HAP-1 (cell line): ENCODE measurements at regions not wholly inside any gene's neighbourhood (a gene's known extent, or its start where the extent isn't known, plus 50 kb on each side); places are given as distances from the start of the nearest gene placed in this dataset.

Experiments used
- DNase-seq, 2 experiments: peaks; one replicate each; pipeline ENCODE4 v3.0.0-alpha.2; 2016 to 2020; ENCODE audit warnings: low spot score in 2 of 2
- H3K27me3 ChIP-seq: fragments of 250-450 bp; sonication (Bioruptor Pico); 2 replicates; pipeline ENCODE4 v1.5.1; 2020; ENCODE audit warnings: low read depth, mild to moderate bottlenecking, moderate library complexity
- H3K36me3 ChIP-seq: fragments of 250-450 bp; sonication (Bioruptor Pico); replicated peaks from 2 replicates; pipeline ENCODE4 v1.5.1; 2020; ENCODE audit warnings: mild to moderate bottlenecking
- H3K4me1 ChIP-seq: fragments of 250-450 bp; sonication (Bioruptor Pico); 2 replicates; pipeline ENCODE4 v1.5.1; 2020; ENCODE audit warnings: mild to moderate bottlenecking
- H3K4me3 ChIP-seq: fragments of 250-450 bp; sonication (Bioruptor Pico); 2 replicates; pipeline ENCODE4 v1.5.1; 2020; ENCODE audit warnings: mild to moderate bottlenecking, moderate library complexity
- H3K9me3 ChIP-seq: fragments of 250-450 bp; sonication (Bioruptor Pico); 2 replicates; pipeline ENCODE4 v1.5.1; 2020; ENCODE audit warnings: mild to moderate bottlenecking, moderate library complexity
- in situ Hi-C: fragments of 300-500 bp; cut with MboI; formaldehyde crosslinking; loops from 3 replicates; pipeline ENCODE4 v1.14.3; 2020; ENCODE audit warnings: low sequenced_read_pairs, inconsistent platforms, mixed read lengths

DNA sequence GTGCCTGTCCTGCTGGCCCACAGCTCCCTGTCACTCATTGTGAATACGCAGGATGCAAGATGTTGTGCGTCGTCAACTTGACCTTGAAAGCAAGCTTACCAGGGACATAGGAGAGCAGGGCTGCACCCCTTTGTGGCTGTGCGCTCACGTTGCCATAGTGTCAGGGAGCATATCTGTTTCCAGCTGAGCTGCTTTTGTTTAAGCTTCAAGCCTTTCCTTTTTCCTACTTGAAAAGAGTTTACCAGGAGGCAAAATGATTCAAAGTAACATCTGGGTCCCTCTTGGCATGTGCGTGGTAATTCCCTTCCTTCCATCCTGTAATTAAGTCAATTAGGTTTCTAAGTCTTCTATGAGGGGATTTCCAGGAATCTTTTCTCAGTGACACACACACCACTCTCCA lies 537.1 kb downstream of the AJAP1 start:
- no peaks in the 10 kb centered on the region for H3K4me1 ChIP-seq
- H3K4me3 ChIP-seq: no peak overlapping the region
- H3K27me3 ChIP-seq: no peaks in the 10 kb centered on the region
- H3K36me3 ChIP-seq: no peaks in the 10 kb centered on the region
- no peaks in the 10 kb centered on the region for H3K9me3 ChIP-seq
- DNase-seq: no peak
- in situ Hi-C loops: no loop called here

DNA sequence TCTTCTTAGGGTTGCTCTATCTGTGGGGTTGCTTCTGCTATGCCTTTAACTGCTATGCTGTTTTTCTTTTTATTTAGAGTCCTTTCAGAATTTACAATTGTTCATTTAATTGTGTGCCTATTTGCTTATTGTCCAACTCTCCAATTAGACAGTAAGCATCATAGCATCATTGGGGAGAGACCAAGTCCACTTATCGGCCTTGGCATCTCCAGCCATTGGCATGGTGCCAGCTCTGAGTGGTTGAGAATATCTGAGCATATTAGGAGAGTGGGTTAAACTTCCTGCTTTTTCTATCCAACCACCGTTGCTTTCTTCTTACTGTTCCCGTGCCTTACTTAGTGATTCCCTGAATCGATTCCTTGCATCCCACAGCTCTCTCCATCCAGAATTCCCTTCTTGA lies 535.0 kb downstream of the AJAP1 start:
- in situ Hi-C loops: no loop called here
- no peaks in the 10 kb centered on the region for H3K36me3 ChIP-seq
- no peak for DNase-seq
- no peak overlapping the region for H3K4me3 ChIP-seq
- no peaks in the 10 kb centered on the region for H3K9me3 ChIP-seq
- H3K4me1 ChIP-seq: no peaks in the 10 kb centered on the region
- H3K27me3 ChIP-seq: no peaks in the 10 kb centered on the region

DNA sequence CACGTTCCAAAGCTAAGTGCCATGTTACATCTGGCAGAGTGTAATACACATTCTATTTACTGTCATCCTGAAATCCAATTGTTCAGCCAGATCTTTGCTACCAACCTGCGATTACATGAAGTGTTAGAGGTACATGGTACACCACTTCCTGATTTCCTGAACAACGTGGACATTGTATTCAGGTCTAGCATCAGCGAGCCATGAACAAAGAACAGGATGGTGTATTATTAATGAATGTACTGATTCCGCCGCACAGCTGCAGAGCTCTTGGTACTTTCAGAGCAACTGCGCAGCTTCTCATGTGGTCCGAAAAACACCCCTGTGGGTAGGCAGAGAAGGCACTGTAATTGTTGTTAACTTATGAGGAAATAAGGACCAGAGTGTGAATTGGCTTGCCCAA lies 511.4 kb downstream of the AJAP1 start:
- no peaks in the 10 kb centered on the region for H3K27me3 ChIP-seq
- DNase-seq: no peak
- in situ Hi-C loops: no loop called here

DNA sequence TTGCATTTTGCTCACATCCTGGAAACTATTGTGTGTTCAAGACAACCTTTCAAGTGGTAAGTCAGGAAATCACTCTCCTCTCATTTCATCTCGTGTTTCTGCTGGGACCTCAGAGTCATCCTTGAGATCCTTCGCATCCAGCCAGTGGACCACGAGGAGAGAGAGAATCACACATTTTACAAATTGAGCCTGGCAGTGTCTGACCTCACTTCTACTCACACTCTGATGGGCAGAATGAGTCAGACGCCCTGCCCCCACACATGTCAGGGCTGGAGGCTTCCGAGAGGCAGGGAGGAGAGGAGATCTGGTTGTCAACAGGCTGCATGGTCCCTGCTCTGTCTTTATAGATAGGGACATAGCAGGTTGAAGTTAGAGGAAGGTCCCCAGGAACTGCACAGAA lies 509.7 kb downstream of the AJAP1 start:
- no peak for DNase-seq
- no peaks in the 10 kb centered on the region for H3K9me3 ChIP-seq
- no peak overlapping the region for H3K4me3 ChIP-seq
- H3K36me3 ChIP-seq: no peaks in the 10 kb centered on the region
- in situ Hi-C loops: no loop called here
- no peaks in the 10 kb centered on the region for H3K27me3 ChIP-seq
- no peaks in the 10 kb centered on the region for H3K4me1 ChIP-seq

More for the DNA sequence above, 511.4 kb downstream of the AJAP1 start:
- Histone ChIP-seq H3K4me3 (no peak overlapping the region), H3K36me3 (no peaks in the 10 kb centered on the region), H3K4me1 (no peaks in the 10 kb centered on the region), H3K9me3 (no peaks in the 10 kb centered on the region)

DNA sequence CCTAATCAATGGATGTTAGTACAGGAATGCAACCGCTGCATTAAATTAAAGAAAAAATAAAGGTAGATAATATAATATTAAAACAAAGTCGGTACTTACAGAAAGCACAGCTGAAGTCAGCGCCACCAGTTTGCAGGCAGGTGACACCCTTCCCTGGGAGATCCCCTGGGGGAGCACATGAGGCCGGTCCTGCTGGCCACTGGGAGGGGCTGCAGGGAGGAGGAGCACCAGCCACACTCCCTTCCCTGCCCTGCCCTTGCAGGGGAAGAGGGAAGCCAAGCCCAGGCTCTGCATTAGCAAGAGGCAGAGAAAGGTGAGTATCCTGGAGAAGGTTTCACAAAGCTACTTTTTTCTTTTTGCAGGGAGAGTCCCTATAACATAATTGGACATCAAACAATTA lies 507.0 kb downstream of the AJAP1 start:
- no peak overlapping the region for H3K4me3 ChIP-seq
- no peak for DNase-seq
- H3K4me1 ChIP-seq: no peaks in the 10 kb centered on the region
- H3K9me3 ChIP-seq: no peaks in the 10 kb centered on the region
- no peaks in the 10 kb centered on the region for H3K36me3 ChIP-seq
- in situ Hi-C loops: no loop called here
- H3K27me3 ChIP-seq: no peaks in the 10 kb centered on the region

DNA sequence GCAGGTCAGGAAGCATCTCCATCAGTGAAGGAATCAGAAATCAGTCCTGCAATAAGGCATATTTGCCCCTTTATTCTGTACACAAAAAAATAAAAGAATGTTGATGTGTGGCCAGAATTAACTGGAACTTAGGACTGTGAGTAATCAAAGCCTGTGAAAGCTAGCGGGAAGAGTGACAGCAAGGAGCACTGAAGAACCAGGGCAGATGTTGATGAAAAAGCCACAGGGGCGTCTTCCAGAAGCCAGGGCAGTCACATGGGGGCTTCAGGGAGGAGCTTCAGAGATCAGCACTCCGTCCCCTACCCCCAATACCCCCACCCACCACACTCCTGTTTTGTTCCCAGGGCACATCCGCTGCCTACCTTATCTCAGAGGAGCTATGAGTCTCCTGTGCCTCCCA lies 502.8 kb downstream of the AJAP1 start:
- Histone ChIP-seq H3K27me3 (no peaks in the 10 kb centered on the region), H3K36me3 (no peaks in the 10 kb centered on the region), H3K4me1 (no peaks in the 10 kb centered on the region), H3K9me3 (no peaks in the 10 kb centered on the region), H3K4me3 (no peak overlapping the region)
- in situ Hi-C loops: no loop called here
- no peak for DNase-seq

DNA sequence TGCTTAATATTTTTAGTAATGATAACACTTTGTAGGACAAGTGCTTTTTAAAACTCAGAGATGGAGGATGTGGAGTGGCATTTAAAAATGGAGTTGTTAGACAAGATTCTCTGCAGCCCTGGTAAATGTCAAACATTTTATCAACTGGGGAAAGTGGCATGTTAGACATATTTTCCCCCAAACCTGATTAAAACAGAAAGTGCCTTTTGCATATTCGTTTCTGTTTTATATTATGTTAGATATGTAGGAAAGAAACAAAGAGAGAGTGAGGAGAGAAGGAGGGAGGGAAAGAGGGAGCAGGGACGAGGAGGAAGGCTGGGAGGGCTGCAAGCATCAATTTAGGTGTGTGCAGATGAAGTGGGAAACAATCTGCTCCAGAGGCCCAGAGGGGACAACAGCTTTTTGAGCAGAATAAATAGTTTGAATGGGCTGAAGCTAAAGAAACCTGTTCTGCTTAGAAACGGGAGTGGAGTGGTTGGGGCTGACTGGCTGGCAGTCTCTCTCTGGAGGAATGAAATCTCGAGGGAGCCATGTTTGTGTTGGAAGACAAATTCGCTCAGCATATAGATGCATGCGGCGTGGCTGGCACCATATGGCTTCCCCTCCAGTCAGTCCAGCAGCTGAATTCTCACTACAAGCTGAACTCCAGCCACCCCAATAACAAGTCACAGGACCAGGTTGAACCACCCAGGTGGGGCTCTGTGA lies 502.2 kb downstream of the AJAP1 start:
- no peak for DNase-seq
- in situ Hi-C loops: no loop called here
- H3K9me3 ChIP-seq: no peaks in the 10 kb centered on the region

DNA sequence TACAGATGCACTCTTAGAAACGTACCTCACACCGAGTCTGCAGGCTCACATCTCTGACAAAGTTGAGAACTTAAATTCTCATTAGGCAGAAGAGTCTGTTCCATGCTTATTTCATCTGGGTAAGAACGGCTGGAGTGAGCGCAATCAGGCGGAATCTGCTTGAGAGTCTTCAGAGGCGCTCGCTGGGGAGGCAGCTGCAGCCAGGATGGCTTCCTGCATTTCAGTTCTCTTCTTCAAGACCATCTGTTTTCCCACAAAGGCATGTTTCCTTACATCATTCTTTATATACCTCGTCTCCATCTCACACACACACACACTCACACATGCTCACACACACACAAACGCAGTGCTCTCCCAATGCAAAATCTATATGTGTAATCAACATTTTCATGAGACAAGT lies 497.1 kb downstream of the AJAP1 start:
- H3K36me3 ChIP-seq: no peaks in the 10 kb centered on the region
- in situ Hi-C loops: no loop called here
- H3K27me3 ChIP-seq: no peaks in the 10 kb centered on the region
- H3K4me3 ChIP-seq: no peak overlapping the region
- H3K4me1 ChIP-seq: no peaks in the 10 kb centered on the region
- no peaks in the 10 kb centered on the region for H3K9me3 ChIP-seq
- DNase-seq: no peak

More for the DNA sequence above, 502.2 kb downstream of the AJAP1 start:
- Histone ChIP-seq H3K36me3 (no peaks in the 10 kb centered on the region), H3K27me3 (no peaks in the 10 kb centered on the region), H3K4me3 (no peak overlapping the region), H3K4me1 (no peaks in the 10 kb centered on the region)

DNA sequence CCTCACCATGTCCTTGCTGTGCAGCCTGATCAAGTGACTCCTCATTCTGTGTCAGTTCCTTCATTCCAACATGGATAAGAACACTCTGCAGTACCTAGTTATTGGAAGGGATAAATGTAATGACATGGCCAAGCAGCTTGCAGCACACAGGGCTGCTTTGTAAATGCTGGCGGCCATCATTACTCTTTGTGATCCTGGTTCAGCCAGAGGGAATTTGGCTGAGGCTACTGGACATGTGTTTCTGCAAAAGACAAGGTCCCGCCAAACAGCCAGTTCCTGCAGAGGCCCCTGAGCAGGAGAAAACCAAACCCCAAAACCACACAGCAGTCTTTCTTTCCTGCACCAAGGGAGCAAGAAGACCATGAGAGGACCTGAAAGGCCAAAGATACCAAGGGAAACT lies 495.8 kb downstream of the AJAP1 start:
- H3K27me3 ChIP-seq: no peaks in the 10 kb centered on the region
- in situ Hi-C loops: no loop called here
- DNase-seq: no peak
- no peaks in the 10 kb centered on the region for H3K9me3 ChIP-seq
- H3K36me3 ChIP-seq: no peaks in the 10 kb centered on the region
- H3K4me1 ChIP-seq: no peaks in the 10 kb centered on the region
- no peak overlapping the region for H3K4me3 ChIP-seq

DNA sequence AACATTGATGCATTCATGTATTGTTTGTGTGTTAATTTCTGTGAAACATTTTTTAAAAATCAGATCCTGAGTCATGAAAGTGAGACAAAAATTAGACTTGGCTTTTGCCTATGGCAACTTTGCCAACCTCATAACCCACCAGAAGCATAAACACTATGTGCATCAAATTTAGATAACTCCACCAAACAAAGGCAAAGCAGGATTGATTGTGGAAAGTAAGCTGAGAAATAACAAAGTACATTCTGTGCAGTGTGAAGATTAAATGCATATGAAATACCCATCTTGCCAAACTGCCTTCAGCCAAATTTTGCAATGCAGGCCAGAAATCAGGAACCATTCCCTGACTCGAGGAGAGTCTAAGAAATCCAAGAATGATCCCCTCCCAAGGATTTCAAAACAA lies 493.4 kb downstream of the AJAP1 start:
- Histone ChIP-seq H3K4me1 (no peaks in the 10 kb centered on the region), H3K4me3 (no peak overlapping the region), H3K9me3 (no peaks in the 10 kb centered on the region), H3K36me3 (no peaks in the 10 kb centered on the region), H3K27me3 (no peaks in the 10 kb centered on the region)
- DNase-seq: no peak
- in situ Hi-C loops: no loop called here

DNA sequence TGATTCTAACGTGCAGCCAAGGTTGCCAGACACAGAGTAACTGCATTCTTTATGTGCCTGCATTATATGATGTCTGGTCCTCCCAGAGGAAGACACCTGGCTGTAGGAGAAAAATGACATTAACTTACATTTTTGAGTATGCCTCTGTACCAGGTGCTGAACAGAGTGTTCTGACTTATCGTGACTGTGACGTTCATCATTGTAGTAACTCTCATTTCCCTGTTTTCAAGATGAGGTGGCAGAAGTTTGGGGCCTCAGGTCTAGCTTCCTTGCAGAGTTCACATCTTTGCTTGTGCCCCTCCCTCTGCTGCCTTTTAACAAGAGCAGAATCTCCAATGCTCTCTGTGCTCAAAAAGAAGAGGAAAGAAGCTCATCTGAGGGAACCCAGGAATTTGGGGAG lies 488.0 kb downstream of the AJAP1 start:
- in situ Hi-C loops: no loop called here
- Histone ChIP-seq H3K27me3 (no peaks in the 10 kb centered on the region), H3K4me1 (no peaks in the 10 kb centered on the region), H3K36me3 (no peaks in the 10 kb centered on the region), H3K4me3 (no peak overlapping the region), H3K9me3 (no peaks in the 10 kb centered on the region)
- no peak for DNase-seq

DNA sequence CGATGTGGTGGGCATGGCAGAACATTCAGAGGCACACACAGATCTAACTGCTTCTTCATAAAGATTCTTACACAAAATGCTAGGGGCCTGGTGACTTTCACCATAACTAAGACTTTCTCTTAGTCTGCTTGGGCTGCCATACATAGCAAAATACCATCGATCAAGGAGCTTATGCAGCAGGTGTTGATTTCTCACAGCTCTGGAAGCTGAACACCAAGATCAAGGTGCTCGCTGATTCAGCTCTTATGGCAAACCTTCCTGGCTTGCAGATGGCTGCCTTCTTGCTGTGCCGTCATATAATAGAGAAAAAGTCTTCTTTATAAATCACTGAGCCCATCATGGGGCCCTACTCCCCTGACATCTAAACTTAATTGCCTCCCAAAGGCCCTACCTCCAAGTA lies 487.3 kb downstream of the AJAP1 start:
- H3K4me3 ChIP-seq: no peak overlapping the region
- no peak for DNase-seq
- in situ Hi-C loops: no loop called here
- H3K36me3 ChIP-seq: no peaks in the 10 kb centered on the region
- H3K27me3 ChIP-seq: no peaks in the 10 kb centered on the region
- H3K9me3 ChIP-seq: no peaks in the 10 kb centered on the region
- no peaks in the 10 kb centered on the region for H3K4me1 ChIP-seq

DNA sequence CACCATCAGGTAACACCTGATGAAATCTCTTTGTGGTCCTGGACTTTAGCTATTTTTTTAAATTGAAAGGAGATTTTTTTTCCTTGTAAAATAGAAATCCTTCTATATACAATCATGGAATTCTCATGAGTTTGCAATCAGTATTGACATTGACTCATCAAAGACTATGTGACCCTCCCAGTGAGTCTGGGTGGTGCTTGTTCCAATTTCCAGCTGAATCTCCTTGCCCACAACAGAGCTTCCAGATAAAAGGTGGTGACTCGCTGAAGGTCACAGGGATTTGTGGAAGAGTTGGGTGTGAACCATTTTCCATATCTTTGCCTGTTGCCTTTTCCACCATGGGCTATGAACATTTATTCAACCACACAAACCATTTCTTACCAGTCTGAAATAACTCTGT lies 486.6 kb downstream of the AJAP1 start:
- in situ Hi-C loops: no loop called here
- Histone ChIP-seq H3K4me3 (no peak overlapping the region), H3K4me1 (no peaks in the 10 kb centered on the region), H3K36me3 (no peaks in the 10 kb centered on the region), H3K9me3 (no peaks in the 10 kb centered on the region), H3K27me3 (no peaks in the 10 kb centered on the region)
- no peak for DNase-seq

DNA sequence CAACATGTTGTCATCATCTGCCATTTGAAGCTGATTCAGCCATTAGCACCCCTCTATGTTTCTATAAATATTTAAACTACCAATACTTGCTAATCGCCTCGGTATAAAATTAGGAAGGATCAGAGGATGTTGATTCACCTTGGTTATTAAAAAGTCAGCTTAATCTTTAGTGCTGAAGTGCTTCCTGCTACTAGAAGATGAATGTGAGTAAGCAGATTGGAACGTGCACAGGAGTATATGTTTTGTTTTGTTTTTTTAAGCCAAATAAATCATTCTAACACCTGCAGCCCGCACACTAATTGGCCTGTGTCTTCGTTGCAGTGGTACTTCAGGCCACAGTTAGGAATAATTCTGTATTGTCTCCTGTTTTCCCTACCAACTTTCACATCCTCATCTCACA lies 485.7 kb downstream of the AJAP1 start:
- Histone ChIP-seq H3K9me3 (no peaks in the 10 kb centered on the region), H3K36me3 (no peaks in the 10 kb centered on the region), H3K4me3 (no peak overlapping the region), H3K27me3 (no peaks in the 10 kb centered on the region), H3K4me1 (no peaks in the 10 kb centered on the region)
- in situ Hi-C loops: no loop called here
- DNase-seq: no peak

DNA sequence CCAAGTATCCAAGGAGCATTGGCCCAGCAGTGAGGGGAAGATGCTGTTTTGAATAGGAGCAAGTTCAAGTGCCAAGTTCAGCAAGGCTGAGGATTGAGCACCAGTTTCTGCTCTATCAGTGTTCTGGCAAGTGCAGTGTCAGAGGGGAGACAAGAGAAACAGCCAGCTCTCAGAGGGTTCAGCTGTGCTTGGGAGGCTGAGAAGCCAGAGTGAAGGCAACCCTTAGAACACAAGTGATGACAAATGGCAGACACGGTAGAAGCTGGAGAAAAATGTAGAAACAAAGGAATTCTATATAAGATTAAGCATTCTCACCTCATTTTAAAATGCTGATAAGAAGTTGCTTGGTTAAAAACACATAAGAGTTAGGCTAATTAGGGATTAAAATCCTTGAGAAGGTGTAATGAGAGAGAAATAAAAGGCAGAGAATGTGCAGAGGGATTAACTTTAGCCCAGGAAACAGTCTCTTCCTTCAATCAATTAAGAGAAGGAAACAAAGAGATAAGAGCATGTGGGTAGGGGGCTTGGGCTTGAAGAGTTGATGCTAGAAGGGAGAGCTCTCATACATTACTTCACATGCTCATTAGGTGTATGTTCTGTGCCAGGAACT lies 475.4 kb downstream of the AJAP1 start:
- in situ Hi-C loops: no loop called here
- no peak overlapping the region for H3K4me3 ChIP-seq
- H3K4me1 ChIP-seq: no peaks in the 10 kb centered on the region
- H3K9me3 ChIP-seq: no peaks in the 10 kb centered on the region
- DNase-seq: no peak
- H3K27me3 ChIP-seq: no peaks in the 10 kb centered on the region
- no peaks in the 10 kb centered on the region for H3K36me3 ChIP-seq
